IMR-90 (cell line): ENCODE measurements at regions not wholly inside any gene's neighbourhood (a gene's known extent, or its start where the extent isn't known, plus 50 kb on each side); places are given as distances from the start of the nearest gene placed in this dataset.

Source experiments
- ATAC-seq: fragments of 200-7000 bp; cut with Tn5 transposase; 2 replicates; pipeline ENCODE4 v1.9.1; 2020; ENCODE audit warnings: low read depth, mild to moderate bottlenecking, moderate library complexity
- BruUV-seq: library from RNA; stranded (reverse); fragments of 400-500 nt; replicated peaks from 2 replicates; lab custom pipeline; 2021; lab: Mats Ljungman, UMichigan
- CTCF ChIA-PET: fragments of 300-600 bp; formaldehyde crosslinking; extraction: SDS; loops from one replicate; lab custom pipeline; 2021; ENCODE audit warnings: antibody characterized with exemption; lab: Yijun Ruan, JAX
- POLR2A ChIA-PET: fragments of 300-600 bp; sonication (Branson Sonifier 250); formaldehyde crosslinking; loops from one replicate; lab custom pipeline; 2022; ENCODE audit warnings: antibody characterized with exemption; ENCODE audit not compliant: unreplicated experiment; lab: Charles Lee
- DNase-seq: peaks from one replicate; pipeline ENCODE4 v3.0.0; 2013
- H2AFZ ChIP-seq: replicated peaks from 2 replicates; pipeline ENCODE3; 2013; ENCODE audit warnings: low read length, mild to moderate bottlenecking; ENCODE audit not compliant: poor library complexity
- H2AK5ac ChIP-seq: 2 replicates; pipeline ENCODE4 v1.6.1; 2013; ENCODE audit warnings: low read depth, low read length, inconsistent platforms
- H2AK9ac ChIP-seq: replicated peaks from 2 replicates; pipeline ENCODE3; 2013; ENCODE audit warnings: mild to moderate bottlenecking, low read depth, low read length, moderate library complexity; ENCODE audit not compliant: poor library complexity
- H2BK120ac ChIP-seq: 2 replicates; pipeline ENCODE4 v1.6.1; 2013; ENCODE audit warnings: low read depth, low read length, inconsistent platforms
- H2BK15ac ChIP-seq: 3 replicates; pipeline ENCODE4 v1.6.1; 2013; ENCODE audit warnings: low read depth, low read length, inconsistent platforms
- H2BK20ac ChIP-seq: 2 replicates; pipeline ENCODE4 v1.6.1; 2013; ENCODE audit warnings: low read depth, mild to moderate bottlenecking, inconsistent platforms, low read length, moderate library complexity
- H2BK5ac ChIP-seq: 2 replicates; pipeline ENCODE4 v1.6.1; 2013; ENCODE audit warnings: mild to moderate bottlenecking, low read depth, low read length, inconsistent platforms; ENCODE audit not compliant: poor library complexity, severe bottlenecking
- H3K14ac ChIP-seq: replicated peaks from 2 replicates; pipeline ENCODE4 v1.6.1; 2013; ENCODE audit warnings: low read depth, low read length, inconsistent platforms
- H3K18ac ChIP-seq: 2 replicates; pipeline ENCODE4 v1.6.1; 2013; ENCODE audit warnings: low read depth, low read length, control low read depth
- H3K23ac ChIP-seq: 2 replicates; pipeline ENCODE4 v1.6.1; 2013; ENCODE audit warnings: low read depth, low read length, inconsistent platforms
- H3K27ac ChIP-seq: 2 replicates; pipeline ENCODE4 v1.5.1; 2013; ENCODE audit warnings: mild to moderate bottlenecking, control low read depth, low read length; ENCODE audit not compliant: insufficient read depth
- H3K27me3 ChIP-seq: 2 replicates; pipeline ENCODE4 v1.6.1; 2013; ENCODE audit warnings: low read length; ENCODE audit not compliant: control insufficient read depth, insufficient read depth
- H3K36me3 ChIP-seq: 2 replicates; pipeline ENCODE4 v1.6.1; 2013; ENCODE audit warnings: low read length, mixed read lengths; ENCODE audit not compliant: control insufficient read depth, insufficient read depth
- H3K4ac ChIP-seq: 2 replicates; pipeline ENCODE4 v1.6.1; 2013; ENCODE audit warnings: low read depth, low read length, inconsistent platforms
- H3K4me1 ChIP-seq: 2 replicates; pipeline ENCODE4 v1.6.1; 2013; ENCODE audit warnings: low read length, mixed read lengths; ENCODE audit not compliant: control insufficient read depth, insufficient read depth
- H3K4me2 ChIP-seq: 2 replicates; pipeline ENCODE4 v1.6.1; 2013; ENCODE audit warnings: low read depth, mild to moderate bottlenecking, control low read depth, low read length, moderate library complexity
- H3K4me3 ChIP-seq: 2 replicates; pipeline ENCODE4 v1.5.1; 2013; ENCODE audit warnings: low read depth, mild to moderate bottlenecking, control low read depth, low read length, moderate library complexity; ENCODE audit not compliant: insufficient read depth
- H3K56ac ChIP-seq: 2 replicates; pipeline ENCODE4 v1.6.1; 2013; ENCODE audit warnings: low read length, inconsistent platforms; ENCODE audit not compliant: insufficient read depth; ENCODE audit errors: extremely low read depth
- H3K79me1 ChIP-seq, 2 experiments: 2 replicates each; pipeline ENCODE4 v1.6.1; 2013; ENCODE audit warnings: low read length in 2 of 2, inconsistent platforms in 1 of 2, low read depth in 1 of 2
- H3K9ac ChIP-seq: 2 replicates; pipeline ENCODE4 v1.6.1; 2013; ENCODE audit warnings: low read depth, low read length, control low read depth
- H3K9me1 ChIP-seq: 2 replicates; pipeline ENCODE4 v1.6.1; 2013; ENCODE audit warnings: low read length, inconsistent platforms; ENCODE audit not compliant: insufficient read depth
- H3K9me3 ChIP-seq: 2 replicates; pipeline ENCODE4 v1.6.1; 2013; ENCODE audit warnings: low read length; ENCODE audit not compliant: control insufficient read depth, insufficient read depth
- H4K20me1 ChIP-seq: 2 replicates; pipeline ENCODE4 v1.6.1; 2013; ENCODE audit warnings: low read length, inconsistent platforms; ENCODE audit not compliant: insufficient read depth
- H4K5ac ChIP-seq: 2 replicates; pipeline ENCODE4 v1.6.1; 2013; ENCODE audit warnings: mild to moderate bottlenecking, low read depth, low read length, control low read depth
- H4K8ac ChIP-seq, 2 experiments: 2 replicates each; pipeline ENCODE4 v1.6.1; 2013; ENCODE audit warnings: low read depth in 2 of 2, low read length in 2 of 2, control low read depth in 1 of 2, inconsistent platforms in 1 of 2
- H4K91ac ChIP-seq: 2 replicates; pipeline ENCODE4 v1.6.1; 2013; ENCODE audit warnings: low read depth, low read length, inconsistent platforms; ENCODE audit not compliant: insufficient read depth
- BHLHE40 ChIP-seq: fragments of 150-350 bp; IDR thresholded peaks from 2 replicates; pipeline ENCODE4 v1.6.1; 2016; ENCODE audit warnings: mild to moderate bottlenecking, low read depth, low read length
- CEBPB ChIP-seq: IDR thresholded peaks from 2 replicates; pipeline ENCODE4 v1.6.1; 2012; ENCODE audit warnings: low read depth, low read length, improper control_type of control experiment
- CHD1 ChIP-seq: IDR thresholded peaks from 2 replicates; pipeline ENCODE4 v1.6.1; 2012; ENCODE audit warnings: low read depth, low read length, improper control_type of control experiment
- ELK1 ChIP-seq: fragments of 150-350 bp; IDR thresholded peaks from 2 replicates; pipeline ENCODE4 v1.6.1; 2016; ENCODE audit warnings: low read depth, mild to moderate bottlenecking, low read length, moderate library complexity, borderline replicate concordance
- FOS ChIP-seq: fragments of 150-350 bp; IDR thresholded peaks from 2 replicates; pipeline ENCODE4 v1.6.1; 2016; ENCODE audit warnings: low read depth, low read length
- MAFK ChIP-seq: IDR thresholded peaks from 2 replicates; pipeline ENCODE4 v1.6.1; 2012; ENCODE audit warnings: low read depth, low read length, improper control_type of control experiment
- MAZ ChIP-seq: IDR thresholded peaks from 2 replicates; pipeline ENCODE4 v1.6.1; 2012; ENCODE audit warnings: low read depth, mild to moderate bottlenecking, low read length, improper control_type of control experiment, moderate library complexity, borderline replicate concordance
- MXI1 ChIP-seq: IDR thresholded peaks from 2 replicates; pipeline ENCODE4 v1.6.1; 2012; ENCODE audit warnings: low read depth, mild to moderate bottlenecking, low read length, moderate library complexity, borderline replicate concordance
- NFE2L2 ChIP-seq: fragments of 150-350 bp; IDR thresholded peaks from 2 replicates; pipeline ENCODE4 v1.6.1; 2016; ENCODE audit warnings: low read depth, mild to moderate bottlenecking, low read length
- POLR2A ChIP-seq: IDR thresholded peaks from 2 replicates; pipeline ENCODE4 v1.6.1; 2012; ENCODE audit warnings: mild to moderate bottlenecking, low read depth, low read length
- RAD21 ChIP-seq: IDR thresholded peaks from 2 replicates; pipeline ENCODE4 v1.6.1; 2012; ENCODE audit warnings: low read length, improper control_type of control experiment
- RCOR1 ChIP-seq: IDR thresholded peaks from 2 replicates; pipeline ENCODE4 v1.6.1; 2012; ENCODE audit warnings: mild to moderate bottlenecking, low read length, improper control_type of control experiment; ENCODE audit not compliant: insufficient replicate concordance
- RFX5 ChIP-seq: IDR thresholded peaks from 2 replicates; pipeline ENCODE4 v1.8.0; 2012; ENCODE audit warnings: low read depth, mild to moderate bottlenecking, low read length, moderate library complexity
- SMC3 ChIP-seq: fragments of 150-350 bp; IDR thresholded peaks from 2 replicates; pipeline ENCODE4 v1.6.1; 2016; ENCODE audit warnings: low read depth, mild to moderate bottlenecking, antibody characterized with exemption, low read length, moderate library complexity
- USF2 ChIP-seq: fragments of 150-350 bp; IDR thresholded peaks from 2 replicates; pipeline ENCODE4 v1.6.1; 2017; ENCODE audit warnings: mild to moderate bottlenecking, antibody characterized with exemption, low read length, low read depth
- whole genome bisulfite sequencing, 2 experiments: methylation state at CpG; one replicate each; pipeline versions ENCODE4 v1.1.5 to v1.1.7; 2013; ENCODE audit warnings: missing lambda C conversion rate in 2 of 2; ENCODE audit not compliant: insufficient read length in 1 of 2; ENCODE audit errors: extremely low coverage in 2 of 2; 5-methylcytosine and 5-hydroxymethylcytosine counted together
- dilution Hi-C: fragments of 300-500 bp; cut with HindIII; formaldehyde crosslinking; loops from one replicate; pipeline ENCODE4 v1.14.3; 2018; ENCODE audit warnings: low sequenced_read_pairs; ENCODE audit not compliant: unreplicated experiment
- in situ Hi-C: fragments of 300-500 bp; cut with MboI; formaldehyde crosslinking; loops from 3 replicates; pipeline ENCODE4 v1.14.3; 2019; ENCODE audit warnings: low sequenced_read_pairs, inconsistent platforms, mixed read lengths
- intact Hi-C: fragments of 100-400 bp; cut with micrococcal nuclease; formaldehyde crosslinking; loops from 2 replicates; pipeline ENCODE4 v1.10.0; 2022
- TF ChIP-seq, protein P1 (sequence below): conservative IDR thresholded peaks from 2 replicates; pipeline ENCODE4 v1.5.1; 2012; ENCODE audit warnings: mild to moderate bottlenecking, low read depth, low read length, improper control_type of control experiment

DNA sequence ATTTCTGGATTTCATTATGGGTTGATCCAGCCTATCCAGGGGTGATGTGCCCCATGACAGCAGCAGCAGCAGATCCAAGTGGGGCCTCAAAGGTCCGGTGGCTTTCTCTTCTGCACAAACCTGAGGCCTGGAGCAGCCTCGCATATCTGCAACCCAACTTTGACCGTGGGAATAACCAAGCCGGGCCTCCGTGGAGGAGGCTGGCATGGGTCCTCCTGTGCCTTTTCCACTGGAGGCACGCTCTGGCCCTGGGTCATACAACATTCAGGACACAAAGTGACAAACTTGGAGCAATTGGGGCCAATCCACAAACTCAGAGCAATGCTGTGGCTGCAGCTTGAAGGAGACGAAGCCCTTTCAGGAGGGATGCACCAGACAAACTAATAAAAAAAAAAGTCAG lies 330.0 kb upstream of the MKI67 start:
- Histone ChIP-seq H3K4me3 (no peak overlapping the region), H3K9me3 (peaks cover 52% of the 10 kb centered on the region), H3K4me1 (no peaks in the 10 kb centered on the region), H3K23ac (no peak overlapping the region), H4K91ac (no peak overlapping the region), H3K56ac (no peak overlapping the region), H3K9ac (no peak overlapping the region), H2AFZ (peak overlapping the region; percentile 32), H2BK120ac (no peak overlapping the region), H4K5ac (no peak overlapping the region), H3K9me1 (no peaks in the 10 kb centered on the region), H3K14ac (no peak overlapping the region), H3K36me3 (no peaks in the 10 kb centered on the region), H2BK15ac (no peak overlapping the region), H2AK9ac (no peak overlapping the region), H2BK20ac (no peak overlapping the region), H3K4me2 (no peak overlapping the region), H3K27me3 (no peaks in the 10 kb centered on the region), H3K27ac (no peak overlapping the region), H2BK5ac (no peak overlapping the region), H3K18ac (no peak overlapping the region), H2AK5ac (no peak overlapping the region), H4K20me1 (no peaks in the 10 kb centered on the region), H4K8ac (no peak overlapping the region), H3K4ac (no peak overlapping the region), H3K79me1 (no peaks in the 10 kb centered on the region)
- in situ Hi-C loops (no loop called here), dilution Hi-C loops (no loop called here), intact Hi-C loops (no loop called here)
- TF ChIP-seq RFX5 (no peak), SMC3 (no peak), CEBPB (no peak), NFE2L2 (no peak), FOS (no peak), ELK1 (no peak), BHLHE40 (no peak), MAZ (no peak), CHD1 (no peak), RAD21 (no peak), RCOR1 (no peak), MAFK (no peak), USF2 (no peak), MXI1 (no peak), POLR2A (no peak)
- TF ChIP-seq, protein P1, sequence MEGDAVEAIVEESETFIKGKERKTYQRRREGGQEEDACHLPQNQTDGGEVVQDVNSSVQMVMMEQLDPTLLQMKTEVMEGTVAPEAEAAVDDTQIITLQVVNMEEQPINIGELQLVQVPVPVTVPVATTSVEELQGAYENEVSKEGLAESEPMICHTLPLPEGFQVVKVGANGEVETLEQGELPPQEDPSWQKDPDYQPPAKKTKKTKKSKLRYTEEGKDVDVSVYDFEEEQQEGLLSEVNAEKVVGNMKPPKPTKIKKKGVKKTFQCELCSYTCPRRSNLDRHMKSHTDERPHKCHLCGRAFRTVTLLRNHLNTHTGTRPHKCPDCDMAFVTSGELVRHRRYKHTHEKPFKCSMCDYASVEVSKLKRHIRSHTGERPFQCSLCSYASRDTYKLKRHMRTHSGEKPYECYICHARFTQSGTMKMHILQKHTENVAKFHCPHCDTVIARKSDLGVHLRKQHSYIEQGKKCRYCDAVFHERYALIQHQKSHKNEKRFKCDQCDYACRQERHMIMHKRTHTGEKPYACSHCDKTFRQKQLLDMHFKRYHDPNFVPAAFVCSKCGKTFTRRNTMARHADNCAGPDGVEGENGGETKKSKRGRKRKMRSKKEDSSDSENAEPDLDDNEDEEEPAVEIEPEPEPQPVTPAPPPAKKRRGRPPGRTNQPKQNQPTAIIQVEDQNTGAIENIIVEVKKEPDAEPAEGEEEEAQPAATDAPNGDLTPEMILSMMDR: no peak
- 58% methylated on average over 2 of the region's 7 CpGs; no CpG with 5 or more reads in 1 of the 2 experiments for WGBS, 2 experiments
- ATAC-seq: no peak
- ChIA-PET CTCF (no interaction called here), POLR2A (no interaction called here)
- no peak for DNase-seq
- BruUV-seq: no TSS peak
